CD4-positive, alpha-beta T cell (primary cell): ENCODE measurements at regions not wholly inside any gene's neighbourhood (a gene's known extent, or its start where the extent isn't known, plus 50 kb on each side); places are given as distances from the start of the nearest gene placed in this dataset.

ENCODE experiments used
- ATAC-seq: fragments of 200-7000 bp; cut with Tn5 transposase; one replicate; pipeline ENCODE4 v1.10.0; 2022; ENCODE audit warnings: mild to moderate bottlenecking; ENCODE audit not compliant: poor library complexity
- CTCF ChIA-PET: fragments of 350-600 bp; sonication (Branson Sonifier 250); formaldehyde crosslinking; loops from one replicate; lab custom pipeline; 2021; ENCODE audit warnings: antibody characterized with exemption, inconsistent platforms; lab: Charles Lee
- POLR2A ChIA-PET: fragments of 350-600 bp; sonication (Branson Sonifier 250); formaldehyde crosslinking; loops from one replicate; lab custom pipeline; 2021; ENCODE audit warnings: antibody characterized with exemption, inconsistent platforms; lab: Charles Lee
- DNase-seq, 14 experiments: peaks; one replicate each; pipeline ENCODE4 v3.0.0-alpha.2; 2013 to 2020; ENCODE audit warnings: mixed read lengths in 2 of 14
- H3K27ac ChIP-seq, 2 donors: one replicate each; pipeline versions ENCODE4 v1.5.1 to v1.7.0; 2013; ENCODE audit warnings: low read length in 2 of 2, low read depth in 1 of 2, mild to moderate bottlenecking in 1 of 2
- H3K27me3 ChIP-seq, 2 experiments: 1 replicate in 1 of 2; 2 replicates in 1 of 2; pipeline versions ENCODE4 v1.6.1 to v1.7.0; 2013; ENCODE audit warnings: low read length in 2 of 2, control low read depth in 1 of 2, mild to moderate bottlenecking in 1 of 2, moderate library complexity in 1 of 2; ENCODE audit not compliant: insufficient read depth in 2 of 2, control insufficient read depth in 1 of 2
- H3K36me3 ChIP-seq: one replicate; pipeline ENCODE4 v1.6.1; 2013; ENCODE audit warnings: low read length, control low read depth; ENCODE audit not compliant: insufficient read depth
- H3K4me1 ChIP-seq: one replicate; pipeline ENCODE4 v1.6.1; 2013; ENCODE audit warnings: low read length, control low read depth; ENCODE audit not compliant: insufficient read depth
- H3K4me3 ChIP-seq: one replicate; pipeline ENCODE4 v1.5.1; 2013; ENCODE audit warnings: mild to moderate bottlenecking, low read length, moderate library complexity
- H3K9me3 ChIP-seq, 2 experiments: 1 replicate in 1 of 2; 2 replicates in 1 of 2; pipeline versions ENCODE4 v1.6.1 to v1.7.0; 2013; ENCODE audit warnings: low read length in 2 of 2, mild to moderate bottlenecking in 2 of 2, control low read depth in 1 of 2, moderate library complexity in 1 of 2; ENCODE audit not compliant: control insufficient read depth in 1 of 2, insufficient read depth in 1 of 2
- H3K27ac Mint-ChIP-seq: one replicate; pipeline ENCODE4 v1.8.0; 2020; ENCODE audit warnings: mixed read lengths
- H3K27me3 Mint-ChIP-seq: one replicate; pipeline ENCODE4 v1.8.0; 2021; ENCODE audit warnings: mixed read lengths
- H3K36me3 Mint-ChIP-seq: one replicate; pipeline ENCODE4 v1.8.0; 2021; ENCODE audit warnings: low read depth, mixed read lengths
- H3K4me1 Mint-ChIP-seq: one replicate; pipeline ENCODE4 v1.8.0; 2021; ENCODE audit warnings: low read depth, mixed read lengths
- H3K4me3 Mint-ChIP-seq: one replicate; pipeline ENCODE4 v1.8.0; 2020; ENCODE audit warnings: mild to moderate bottlenecking, mixed read lengths
- H3K9me3 Mint-ChIP-seq: one replicate; pipeline ENCODE4 v1.8.0; 2020; ENCODE audit warnings: mixed read lengths
- intact Hi-C, 2 experiments: fragments of 100-400 bp; cut with DNase I in 1 of 2; cut with micrococcal nuclease in 1 of 2; formaldehyde crosslinking; loops; one replicate each; pipeline versions ENCODE4 v1.15.1 to v1.9.0; 2023 to 2025; cut with DNase I, micrococcal nuclease
- TF ChIP-seq, protein P1 (sequence below): fragments of 200-600 bp; IDR thresholded peaks from one replicate; pipeline ENCODE4 v1.8.0; 2022; ENCODE audit warnings: antibody characterized with exemption, mild to moderate bottlenecking

DNA sequence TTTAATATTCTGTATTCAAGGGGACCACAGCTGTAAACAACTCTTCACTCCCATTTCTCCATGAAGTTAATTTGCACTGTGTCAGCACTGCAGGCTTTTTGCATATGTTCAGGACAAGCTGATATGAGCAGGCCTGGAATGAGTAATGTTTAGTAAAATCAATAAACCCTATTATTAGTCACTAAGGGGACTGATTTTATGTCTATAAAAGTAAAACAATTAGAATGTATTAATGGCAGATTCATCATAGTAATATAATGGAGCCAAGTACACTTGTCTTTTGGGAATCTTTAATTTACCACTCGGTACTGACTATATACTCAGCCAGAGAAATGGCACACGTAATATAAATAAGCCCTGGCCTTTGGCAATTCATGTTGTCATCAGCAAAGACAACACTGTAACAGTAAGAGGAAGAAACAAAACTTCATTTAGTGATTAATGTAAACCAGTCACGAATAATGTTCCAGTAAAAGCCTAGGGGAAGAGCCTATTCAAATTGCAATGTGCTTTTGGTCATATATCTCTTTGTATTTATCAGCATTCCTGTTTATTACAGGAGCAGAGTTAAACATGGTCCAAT is 111.6 kb downstream of the ZNF608 start:
- Mint-ChIP-seq H3K9me3 (no peaks in the 10 kb centered on the region), H3K36me3 (no peaks in the 10 kb centered on the region), H3K27me3 (peaks cover 63% of the 10 kb centered on the region), H3K4me3 (no peak overlapping the region), H3K4me1 (no peaks in the 10 kb centered on the region), H3K27ac (no peak overlapping the region)
- ATAC-seq = no peak
- ChIA-PET POLR2A (no interaction called here), CTCF (no interaction called here)
- Histone ChIP-seq H3K4me3 (no peak overlapping the region), H3K27me3 (no peaks in the 10 kb centered on the region), H3K4me1 (no peaks in the 10 kb centered on the region), H3K36me3 (no peaks in the 10 kb centered on the region), H3K9me3 (no peaks in the 10 kb centered on the region), H3K27ac (no peak overlapping the region)
- intact Hi-C loops = no loop called here
- DNase-seq = no peak
- TF ChIP-seq, protein P1, sequence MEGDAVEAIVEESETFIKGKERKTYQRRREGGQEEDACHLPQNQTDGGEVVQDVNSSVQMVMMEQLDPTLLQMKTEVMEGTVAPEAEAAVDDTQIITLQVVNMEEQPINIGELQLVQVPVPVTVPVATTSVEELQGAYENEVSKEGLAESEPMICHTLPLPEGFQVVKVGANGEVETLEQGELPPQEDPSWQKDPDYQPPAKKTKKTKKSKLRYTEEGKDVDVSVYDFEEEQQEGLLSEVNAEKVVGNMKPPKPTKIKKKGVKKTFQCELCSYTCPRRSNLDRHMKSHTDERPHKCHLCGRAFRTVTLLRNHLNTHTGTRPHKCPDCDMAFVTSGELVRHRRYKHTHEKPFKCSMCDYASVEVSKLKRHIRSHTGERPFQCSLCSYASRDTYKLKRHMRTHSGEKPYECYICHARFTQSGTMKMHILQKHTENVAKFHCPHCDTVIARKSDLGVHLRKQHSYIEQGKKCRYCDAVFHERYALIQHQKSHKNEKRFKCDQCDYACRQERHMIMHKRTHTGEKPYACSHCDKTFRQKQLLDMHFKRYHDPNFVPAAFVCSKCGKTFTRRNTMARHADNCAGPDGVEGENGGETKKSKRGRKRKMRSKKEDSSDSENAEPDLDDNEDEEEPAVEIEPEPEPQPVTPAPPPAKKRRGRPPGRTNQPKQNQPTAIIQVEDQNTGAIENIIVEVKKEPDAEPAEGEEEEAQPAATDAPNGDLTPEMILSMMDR = no peak

DNA sequence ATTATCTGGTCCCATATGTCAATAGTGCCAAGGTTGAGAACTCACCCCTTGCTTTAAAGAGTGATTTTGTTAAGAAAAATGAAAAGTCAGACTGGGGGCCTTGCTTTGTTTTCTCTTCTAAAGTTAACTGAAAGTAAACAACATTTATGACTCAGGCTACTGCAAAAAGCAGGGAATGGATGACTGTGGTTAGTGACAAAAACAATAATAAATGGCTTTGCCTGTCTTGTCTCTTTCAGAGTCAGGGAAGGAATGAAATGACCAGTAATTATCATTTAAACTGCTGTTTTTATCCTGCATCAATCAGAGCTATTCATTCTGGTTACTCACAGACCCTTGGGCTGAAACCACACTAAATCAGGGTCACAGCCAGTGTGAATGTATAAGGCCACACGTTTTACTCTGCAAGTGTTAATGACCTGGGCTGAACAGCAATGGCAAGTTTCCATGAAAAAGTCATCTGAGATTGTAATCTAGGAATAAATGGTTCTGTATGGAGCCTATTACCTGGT is 112.2 kb downstream of the ZNF608 start:
- H3K27ac ChIP-seq = no peak overlapping the region
- no peaks in the 10 kb centered on the region for H3K36me3 Mint-ChIP-seq
- ATAC-seq = no peak
- no peaks in the 10 kb centered on the region for H3K36me3 ChIP-seq
- H3K4me3 Mint-ChIP-seq = no peak overlapping the region
- intact Hi-C loops = no loop called here
- H3K9me3 ChIP-seq = peaks cover 0 to 4% of the 10 kb centered on the region in 2 experiments
- no peaks in the 10 kb centered on the region for H3K27me3 ChIP-seq
- H3K4me3 ChIP-seq = no peak overlapping the region
- CTCF ChIA-PET = no interaction called here
- H3K27me3 Mint-ChIP-seq = peaks cover 59% of the 10 kb centered on the region
- no peaks in the 10 kb centered on the region for H3K4me1 Mint-ChIP-seq
- H3K27ac Mint-ChIP-seq = no peak overlapping the region
- no peaks in the 10 kb centered on the region for H3K4me1 ChIP-seq
- POLR2A ChIA-PET = no interaction called here
- no peak for DNase-seq
- H3K9me3 Mint-ChIP-seq = no peaks in the 10 kb centered on the region
- TF ChIP-seq, protein P1 = no peak

DNA sequence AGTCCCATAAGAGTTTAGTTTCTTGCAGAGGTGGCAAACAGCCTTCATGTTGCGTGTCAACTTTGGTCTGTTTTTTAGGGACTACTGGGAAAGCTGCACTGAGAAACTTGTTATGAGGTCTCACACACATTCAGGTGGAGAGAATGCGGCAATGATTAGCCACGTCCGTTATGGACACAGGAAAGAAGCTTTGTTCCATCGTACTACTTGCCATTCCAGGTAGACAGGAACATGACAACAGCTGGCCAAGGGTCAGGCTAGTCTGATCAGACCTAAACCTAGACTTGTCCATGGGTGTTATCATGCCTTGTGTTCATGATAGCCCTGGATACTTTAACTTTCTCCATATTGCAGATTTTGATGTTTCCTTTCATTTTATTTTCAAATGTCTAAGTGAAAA is 113.2 kb downstream of the ZNF608 start:
- Histone ChIP-seq H3K4me1 (no peaks in the 10 kb centered on the region), H3K36me3 (no peaks in the 10 kb centered on the region), H3K4me3 (no peak overlapping the region), H3K9me3 (peaks cover 0 to 13% of the 10 kb centered on the region in 2 experiments), H3K27ac (no peak overlapping the region), H3K27me3 (no peaks in the 10 kb centered on the region)
- ChIA-PET CTCF (interaction anchor here (0.7 kb wide), 1 partner anchor 31 kb away, joined by 3 read pairs; no protein-coding TSS in a partner anchor), POLR2A (no interaction called here)
- peaks cover 59% of the 10 kb centered on the region for H3K27me3 Mint-ChIP-seq
- TF ChIP-seq, protein P1 = no peak
- H3K27ac Mint-ChIP-seq = no peak overlapping the region
- no peaks in the 10 kb centered on the region for H3K9me3 Mint-ChIP-seq
- DNase-seq = no peak
- ATAC-seq = no peak
- intact Hi-C loops = no loop called here
- no peaks in the 10 kb centered on the region for H3K36me3 Mint-ChIP-seq
- no peak overlapping the region for H3K4me3 Mint-ChIP-seq
- no peaks in the 10 kb centered on the region for H3K4me1 Mint-ChIP-seq
